ENCODE measurements at regions not wholly inside any gene's neighbourhood (a gene's known extent, or its start where the extent isn't known, plus 50 kb on each side); places are given as distances from the start of the nearest gene placed in this dataset.

- no peaks in the 10 kb centered on the region for H3K79me1 ChIP-seq (ENCODE audit: insufficient read depth, low read depth, low read length, poor library complexity, severe bottlenecking)
- Mint-ChIP-seq H3K9me3 (no peaks in the 10 kb centered on the region), H3K4me3 (no peak overlapping the region), H3K4me1 (peaks cover 24% of the 10 kb centered on the region in 2 experiments), H3K36me3 (ENCODE audit: insufficient read depth in 1 of 3, low read depth in 3 of 3) (no peaks in the 10 kb centered on the region), H3K27ac (no peak overlapping the region), H3K27me3 (ENCODE audit: low read depth) (peaks cover 20% of the 10 kb centered on the region)
- H3K4ac ChIP-seq (ENCODE audit: low read depth, low read length), result no peak overlapping the region
- H4K20me1 ChIP-seq (ENCODE audit: control insufficient read depth, insufficient read depth, insufficient read length), result no peaks in the 10 kb centered on the region
- no peaks in the 10 kb centered on the region for H3K79me2 ChIP-seq (ENCODE audit: insufficient read depth, low read length)
- no peak overlapping the region for H4K5ac ChIP-seq (ENCODE audit: insufficient read length, low read depth, low read length)
- no peak overlapping the region for H3K56ac ChIP-seq (ENCODE audit: insufficient read length, low read depth, low read length)
- no peaks in the 10 kb centered on the region for H3K23me2 ChIP-seq (ENCODE audit: insufficient read length, low read depth, low read length, poor library complexity, severe bottlenecking)
- H3K4me2 ChIP-seq (ENCODE audit: insufficient read depth, insufficient read length, low read length), result no peak overlapping the region
- H3K27ac ChIP-seq (ENCODE audit: insufficient read length, low read depth, low read length), result no peak overlapping the region
- H4K91ac ChIP-seq (ENCODE audit: insufficient read length, low read depth, low read length), result no peak overlapping the region
- 0 out of 2 replicates have a peak, but pooled peaks cover 4% of the 10 kb centered on the region for H3K4me1 ChIP-seq (ENCODE audit: insufficient read depth, low read length)
- no peak overlapping the region for H2BK12ac ChIP-seq (ENCODE audit: insufficient read length, low read depth, low read length)
- peaks cover 2% of the 10 kb centered on the region; the same call in 1 of the 2 replicates for H3K27me3 ChIP-seq (ENCODE audit: insufficient read depth, low read length)
- TF ChIP-seq, protein P1, sequence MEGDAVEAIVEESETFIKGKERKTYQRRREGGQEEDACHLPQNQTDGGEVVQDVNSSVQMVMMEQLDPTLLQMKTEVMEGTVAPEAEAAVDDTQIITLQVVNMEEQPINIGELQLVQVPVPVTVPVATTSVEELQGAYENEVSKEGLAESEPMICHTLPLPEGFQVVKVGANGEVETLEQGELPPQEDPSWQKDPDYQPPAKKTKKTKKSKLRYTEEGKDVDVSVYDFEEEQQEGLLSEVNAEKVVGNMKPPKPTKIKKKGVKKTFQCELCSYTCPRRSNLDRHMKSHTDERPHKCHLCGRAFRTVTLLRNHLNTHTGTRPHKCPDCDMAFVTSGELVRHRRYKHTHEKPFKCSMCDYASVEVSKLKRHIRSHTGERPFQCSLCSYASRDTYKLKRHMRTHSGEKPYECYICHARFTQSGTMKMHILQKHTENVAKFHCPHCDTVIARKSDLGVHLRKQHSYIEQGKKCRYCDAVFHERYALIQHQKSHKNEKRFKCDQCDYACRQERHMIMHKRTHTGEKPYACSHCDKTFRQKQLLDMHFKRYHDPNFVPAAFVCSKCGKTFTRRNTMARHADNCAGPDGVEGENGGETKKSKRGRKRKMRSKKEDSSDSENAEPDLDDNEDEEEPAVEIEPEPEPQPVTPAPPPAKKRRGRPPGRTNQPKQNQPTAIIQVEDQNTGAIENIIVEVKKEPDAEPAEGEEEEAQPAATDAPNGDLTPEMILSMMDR (conservative IDR thresholded peaks at IDR 0.05), result no peak
- no peak for DNase-seq
- H3K23ac ChIP-seq (ENCODE audit: insufficient read length, low read depth, low read length), result no peak overlapping the region
- H2BK15ac ChIP-seq (ENCODE audit: low read depth, low read length), result no peak overlapping the region
- no peak overlapping the region for H3K9ac ChIP-seq (ENCODE audit: extremely low read depth, insufficient read length, low read length)
- no peaks in the 10 kb centered on the region for H3K9me3 ChIP-seq (ENCODE audit: control insufficient read depth, low read depth, low read length)
- no peak overlapping the region for H2AFZ ChIP-seq (ENCODE audit: low read length)
- H3K18ac ChIP-seq (ENCODE audit: insufficient read length, low read depth, low read length), result no peak overlapping the region
- no peak overlapping the region for H4K8ac ChIP-seq (replicated peaks; ENCODE audit: insufficient read length, low read depth, low read length)
- no peak overlapping the region for H2BK120ac ChIP-seq (ENCODE audit: low read depth, low read length, poor library complexity, severe bottlenecking)
- no peak overlapping the region for H3K14ac ChIP-seq (ENCODE audit: insufficient read depth, low read length)
- H2AK5ac ChIP-seq (ENCODE audit: insufficient read length, low read length), result no peak overlapping the region
- WGBS (ENCODE audit: extremely low coverage, insufficient read length, low lambda C conversion rate), result no CpG with 5 or more reads among the region's 2 CpGs
- H2BK5ac ChIP-seq (ENCODE audit: insufficient read length, low read length), result no peak overlapping the region
- H2BK20ac ChIP-seq (ENCODE audit: low read depth, low read length, poor library complexity, severe bottlenecking), result no peak overlapping the region
- no peak overlapping the region for H3T11ph ChIP-seq (ENCODE audit: low read length)
These were observed 273.5 kb downstream of the TMEM38B start for GRCh38 chr9:105967797-105968196.

All from H9 (cell line).